Activated T-cell treated with anti-CD3 and anti-CD28 coated beads for 1 hour (primary cell): ENCODE measurements at regions not wholly inside any gene's neighbourhood (a gene's known extent, or its start where the extent isn't known, plus 50 kb on each side); places are given as distances from the start of the nearest gene placed in this dataset.
"Not testable (repeated sequence)": the region's sequence is repeated elsewhere in the genome, so short reads cannot be mapped to it uniquely, and the experiment has no call there.

Experiments
- DNase-seq: peaks from one replicate; pipeline ENCODE4 v3.0.0-alpha.2; 2020; ENCODE audit warnings: low read depth

DNA sequence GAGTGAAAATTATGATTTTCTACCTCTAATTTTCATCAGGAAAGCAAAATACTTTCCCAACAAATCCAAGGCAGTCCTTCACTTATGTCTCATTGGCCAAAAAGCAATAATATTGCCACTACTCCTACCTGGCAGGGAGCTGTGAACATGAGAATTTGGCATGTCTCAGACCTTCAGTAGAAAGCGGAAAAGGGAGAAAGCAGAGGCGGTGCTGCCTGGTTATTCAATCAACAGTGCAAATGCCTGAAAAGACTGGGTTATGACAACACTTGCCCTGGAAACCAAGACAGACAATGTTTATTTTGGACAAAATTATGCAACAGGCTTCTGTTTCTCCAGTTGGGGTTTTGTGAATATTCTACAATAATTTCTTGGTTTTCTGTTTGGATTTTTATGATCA lies 194.4 kb downstream of the TAF11L14 start:
- no peak for DNase-seq

DNA sequence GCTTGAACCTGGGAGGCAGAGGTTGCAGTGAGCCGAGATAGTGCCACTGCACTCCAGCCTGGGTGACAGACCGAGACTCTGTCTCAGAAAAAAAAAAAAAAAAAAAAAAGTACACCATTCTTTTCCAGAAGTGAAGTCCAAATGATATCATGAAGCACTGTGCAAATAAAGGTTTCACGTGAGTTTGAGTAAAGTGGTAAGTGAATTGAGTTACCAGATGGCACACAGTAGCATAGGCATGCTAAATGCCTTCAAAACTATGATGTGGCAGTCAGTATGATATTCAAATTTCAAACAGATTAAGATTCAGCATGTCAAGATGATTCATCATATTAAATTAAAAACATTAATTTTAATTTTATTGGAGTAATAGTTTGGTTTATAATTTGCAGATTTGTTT lies 195.2 kb downstream of the TAF11L14 start:
- DNase-seq = no peak

DNA sequence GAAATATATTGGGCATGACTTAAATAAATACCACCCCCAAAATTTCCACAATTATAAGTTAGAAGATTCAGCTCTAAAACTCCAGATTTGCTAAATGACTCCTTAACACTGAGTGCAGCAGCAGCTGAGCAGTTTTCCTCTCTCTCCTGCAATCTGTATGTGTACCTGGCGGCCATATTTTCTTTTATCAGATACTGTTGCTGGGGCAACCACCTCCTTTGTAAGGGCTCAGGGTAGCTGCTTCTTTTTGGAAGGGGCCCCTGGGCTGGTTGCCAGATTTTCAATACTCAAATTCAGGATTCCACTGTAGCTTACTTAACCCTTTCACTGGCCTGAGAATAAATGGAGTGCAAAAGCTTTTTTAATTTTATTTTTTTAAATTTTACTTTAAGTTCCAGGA lies 197.0 kb downstream of the TAF11L14 start:
- no peak for DNase-seq

DNA sequence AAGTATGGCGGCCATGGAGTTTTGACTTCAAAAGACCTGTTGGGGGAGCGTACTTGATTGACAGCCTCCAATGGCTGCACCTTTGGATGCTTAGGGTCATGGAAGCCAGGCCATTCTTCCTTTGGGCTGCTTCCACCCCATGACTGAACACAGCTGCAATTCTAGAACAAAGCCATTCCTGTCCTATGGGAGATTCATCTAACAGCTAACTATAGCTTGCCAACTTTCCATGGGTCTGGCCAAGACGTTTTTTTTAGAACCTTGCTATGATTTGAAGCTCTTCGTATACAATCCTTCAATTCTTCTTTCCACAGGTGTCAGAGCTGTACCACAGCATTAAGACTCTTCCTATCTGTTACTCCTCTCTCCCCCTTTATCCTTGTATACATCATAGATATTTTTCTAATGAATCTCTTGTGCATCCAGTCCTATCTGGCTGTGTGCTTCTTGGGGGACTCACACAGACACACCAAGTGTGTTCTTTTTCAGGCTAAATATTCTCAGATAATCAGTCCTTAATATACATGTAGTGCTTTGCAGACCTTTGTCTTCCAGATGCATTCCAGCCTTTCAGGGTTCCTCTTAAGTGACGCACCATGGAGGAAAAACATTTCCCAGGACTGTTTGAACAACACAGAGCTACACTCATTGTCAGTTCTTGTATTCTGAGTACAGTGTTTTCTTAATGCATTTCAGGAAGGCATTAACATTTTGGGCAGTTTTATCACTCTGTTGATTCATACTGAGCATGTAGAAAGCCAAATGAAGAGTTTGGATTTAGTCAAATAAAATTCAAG lies 198.9 kb downstream of the TAF11L14 start:
- DNase-seq = no peak

DNA sequence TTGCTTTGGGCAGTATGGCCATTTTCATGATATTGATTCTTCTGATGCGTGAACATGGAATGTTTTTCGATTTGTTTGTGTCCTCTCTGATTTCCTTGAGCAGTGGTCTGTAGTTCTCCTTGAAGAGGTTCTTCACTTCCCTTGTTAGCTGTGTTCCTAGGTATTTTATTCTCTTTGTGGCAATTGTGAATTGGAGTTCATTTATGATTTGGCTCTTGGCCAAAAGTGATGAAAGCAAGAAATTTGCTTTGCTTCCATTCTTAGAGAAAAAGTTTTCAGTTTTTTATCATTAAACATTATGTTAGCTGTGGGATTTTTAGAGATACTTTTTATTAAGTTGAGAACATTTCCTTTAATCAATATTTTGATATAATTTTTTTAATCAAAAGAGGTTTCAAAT lies 203.5 kb downstream of the TAF11L14 start:
- no peak for DNase-seq

DNA sequence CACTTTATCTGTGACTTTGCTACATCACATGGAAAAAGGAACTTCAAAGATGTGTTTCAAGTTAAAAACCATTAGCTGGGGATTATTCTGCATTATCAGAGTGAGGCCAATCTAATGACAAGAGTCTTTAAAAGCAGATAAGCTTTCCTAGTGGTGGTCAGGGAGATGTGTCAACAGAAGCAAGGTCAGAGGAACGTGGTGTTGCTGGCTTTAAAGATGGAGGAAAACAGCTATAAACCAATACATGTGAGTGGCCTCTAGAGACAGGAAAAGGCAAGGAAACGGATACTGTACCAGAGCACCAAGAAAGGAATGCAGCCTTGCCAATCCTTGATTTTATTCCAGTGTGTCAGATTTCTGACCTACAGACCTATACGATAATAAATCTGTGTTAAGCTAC lies 204.2 kb downstream of the TAF11L14 start:
- no peak for DNase-seq

DNA sequence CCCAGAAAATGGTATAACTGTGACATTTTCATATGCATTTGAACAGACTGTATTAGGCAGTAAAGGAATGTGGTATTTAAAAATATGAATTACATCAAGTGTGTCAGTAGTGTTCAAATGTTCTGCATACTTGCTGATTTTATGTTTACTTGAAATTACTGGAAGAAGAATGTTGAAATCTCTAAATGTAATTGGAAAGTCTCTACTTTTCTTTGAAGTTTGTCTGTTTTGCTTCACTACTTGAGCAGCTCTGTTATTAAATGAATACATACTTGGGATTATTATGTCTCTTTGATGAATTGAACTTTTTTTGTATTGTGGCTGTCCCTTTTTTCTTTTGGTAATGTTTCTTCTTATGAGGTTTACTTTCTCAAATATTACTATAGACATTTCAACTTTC lies 205.6 kb downstream of the TAF11L14 start:
- no peak for DNase-seq

DNA sequence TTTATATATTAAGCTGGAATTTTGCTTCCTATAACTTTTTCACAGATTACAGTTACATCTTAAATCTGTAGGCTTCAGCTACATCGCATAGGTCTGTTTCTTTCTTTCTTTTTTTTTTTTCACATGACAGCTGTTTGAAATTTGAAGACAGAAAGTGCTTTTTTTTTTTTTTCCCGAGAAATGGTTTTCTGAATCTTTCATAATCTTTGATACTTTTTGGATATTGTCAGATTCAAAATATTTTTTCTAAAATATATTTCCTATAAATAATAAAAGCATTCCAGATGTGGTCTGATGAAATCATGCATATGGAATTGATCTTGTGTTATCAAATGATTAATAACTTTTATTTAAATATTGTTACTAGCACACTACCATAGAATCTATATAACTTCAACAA lies 212.2 kb downstream of the TAF11L14 start:
- no peak for DNase-seq

DNA sequence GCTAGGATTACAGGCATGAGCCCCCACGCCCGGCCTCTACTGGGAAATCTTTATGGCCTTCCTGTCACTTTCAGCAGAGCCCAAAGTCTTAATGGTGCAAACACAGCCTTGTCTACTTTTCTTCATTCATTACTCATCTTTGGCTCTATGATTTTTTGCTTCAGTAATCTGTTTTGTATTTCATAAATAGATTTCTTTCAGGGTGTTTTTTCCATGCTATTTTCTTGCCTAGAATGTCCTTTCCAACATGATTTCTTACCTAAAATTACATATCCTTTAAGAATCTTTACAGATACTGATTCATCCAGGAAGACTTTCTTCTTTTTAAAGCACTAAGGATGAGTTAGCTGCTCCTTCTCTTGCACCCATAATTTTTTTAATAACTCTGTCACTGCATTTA lies 213.0 kb downstream of the TAF11L14 start:
- no peak for DNase-seq

DNA sequence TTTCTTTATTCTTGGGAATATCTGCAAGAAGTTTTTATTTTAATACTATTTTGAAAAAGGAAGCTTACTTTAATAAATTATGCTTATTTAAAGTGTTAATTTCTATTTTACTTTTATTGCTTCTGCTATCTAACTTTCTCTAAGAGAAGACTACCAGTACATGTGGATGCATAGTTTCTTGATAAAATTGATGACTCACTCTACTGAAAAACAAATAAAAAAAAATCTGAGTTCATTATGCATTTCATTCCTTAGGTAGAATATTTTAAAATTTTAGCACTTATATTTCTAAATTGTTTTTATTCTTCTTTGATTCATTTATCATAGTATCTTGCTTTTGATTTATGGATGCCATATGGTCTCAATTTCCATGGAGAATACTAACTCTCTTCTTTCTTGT lies 217.9 kb downstream of the TAF11L14 start:
- no peak for DNase-seq

DNA sequence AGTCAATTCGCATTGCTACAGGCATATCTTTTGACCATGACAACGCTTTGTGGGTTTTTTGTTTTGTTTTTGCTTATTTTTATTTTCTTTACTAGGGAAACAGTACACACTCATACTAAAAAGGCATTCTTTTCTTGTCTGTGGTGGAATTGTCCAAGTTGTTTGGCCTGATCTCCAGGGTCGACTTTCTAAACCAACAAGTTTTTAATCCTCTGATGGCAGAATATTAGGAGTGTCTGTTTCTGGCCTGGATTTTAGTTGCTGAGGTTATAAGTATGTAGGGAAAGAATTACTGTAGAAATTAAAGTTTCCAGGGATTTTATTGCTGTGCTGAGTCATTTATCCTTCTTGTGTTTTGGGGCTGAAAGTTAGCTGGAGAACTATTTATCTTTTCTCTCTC lies 218.5 kb downstream of the TAF11L14 start:
- no peak for DNase-seq

DNA sequence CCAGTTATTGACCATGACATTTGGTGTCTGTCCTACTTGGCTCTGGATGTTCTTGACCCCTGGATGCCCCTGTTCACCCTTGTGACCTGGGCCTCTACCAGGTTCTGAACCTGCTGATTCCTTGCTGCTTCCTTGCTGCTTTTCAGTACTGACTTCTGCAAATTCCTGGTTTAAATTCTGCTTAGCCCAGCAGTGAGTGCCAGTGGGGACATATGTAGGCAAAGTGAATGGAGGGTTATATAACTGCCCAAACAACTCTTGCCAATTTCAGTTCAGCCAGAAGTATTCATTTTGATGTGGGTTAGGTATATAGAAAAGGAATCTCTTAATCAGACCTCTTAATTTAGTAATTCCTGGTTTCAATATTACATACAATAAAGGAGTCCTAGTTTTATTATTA lies 220.6 kb downstream of the TAF11L14 start:
- DNase-seq = no peak

DNA sequence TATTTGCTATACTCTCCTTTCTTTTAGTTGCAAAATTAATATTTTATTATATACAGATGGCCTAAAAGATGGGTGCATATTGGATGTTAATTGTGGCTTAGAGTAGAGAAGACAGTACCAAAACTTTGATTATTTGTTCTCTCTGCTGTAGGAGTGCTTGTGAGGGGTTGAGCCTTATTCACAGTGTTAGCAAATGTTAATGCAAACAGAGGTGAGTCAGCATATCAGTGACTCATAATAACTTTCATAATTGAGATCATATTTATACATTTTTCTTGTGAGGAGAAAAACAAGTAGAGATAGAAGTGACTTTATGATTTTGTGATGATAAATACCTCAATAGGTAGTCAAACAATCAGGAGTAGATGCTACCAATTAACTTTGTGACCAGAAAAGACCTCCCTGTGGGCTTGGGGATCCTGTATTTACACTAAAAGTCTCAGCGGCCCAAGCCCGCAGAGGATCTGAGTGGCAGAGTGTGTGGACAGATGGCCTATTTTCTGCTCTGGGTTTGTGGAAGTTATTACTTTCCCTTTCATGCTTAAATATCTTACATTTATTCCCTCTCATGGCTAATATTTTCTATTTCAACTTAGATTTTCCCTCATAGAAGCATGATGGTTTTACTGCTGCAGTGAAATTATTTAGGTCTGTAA lies 226.5 kb downstream of the TAF11L14 start:
- DNase-seq = no peak

DNA sequence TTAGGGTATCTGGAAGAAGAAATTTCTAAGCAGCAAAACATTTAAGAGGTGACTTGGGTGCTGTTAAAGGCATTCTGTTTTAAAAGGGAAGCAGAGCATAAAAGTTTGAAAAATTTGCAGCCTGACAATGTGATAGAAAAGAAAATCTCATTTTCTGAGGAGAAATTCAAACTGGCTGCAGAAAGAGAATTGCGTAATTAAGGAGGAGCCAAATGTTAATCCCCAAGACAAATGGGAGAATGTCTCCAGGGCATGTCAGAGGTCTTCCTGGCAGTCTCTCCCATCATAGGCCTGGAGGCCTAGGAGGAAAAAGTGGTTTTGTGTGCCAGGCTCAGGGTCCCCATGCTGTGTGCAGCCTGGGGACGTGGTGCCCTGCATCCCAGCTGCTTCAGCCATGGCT lies 230.6 kb downstream of the TAF11L14 start:
- DNase-seq = not testable (repeated sequence)

DNA sequence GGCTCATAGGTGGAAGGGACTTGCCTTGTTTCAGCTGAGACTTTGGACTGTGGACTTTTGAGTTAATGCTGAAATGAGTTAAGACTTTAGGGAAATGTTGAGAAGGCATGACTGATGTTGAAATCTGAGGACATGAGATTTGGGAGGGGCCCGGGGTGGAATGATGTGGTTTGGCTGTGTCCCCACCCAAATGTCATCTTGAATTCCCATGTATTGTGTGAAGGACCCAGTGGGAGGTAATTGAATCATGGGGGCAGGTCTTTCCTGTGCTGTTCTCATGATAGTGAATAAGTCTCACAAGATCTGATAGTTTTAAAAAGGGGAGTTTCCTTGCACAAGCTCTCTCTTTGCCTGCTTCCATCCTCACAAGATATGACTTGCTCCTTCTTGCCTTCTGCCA lies 231.7 kb downstream of the TAF11L14 start:
- DNase-seq = not testable (repeated sequence)

DNA sequence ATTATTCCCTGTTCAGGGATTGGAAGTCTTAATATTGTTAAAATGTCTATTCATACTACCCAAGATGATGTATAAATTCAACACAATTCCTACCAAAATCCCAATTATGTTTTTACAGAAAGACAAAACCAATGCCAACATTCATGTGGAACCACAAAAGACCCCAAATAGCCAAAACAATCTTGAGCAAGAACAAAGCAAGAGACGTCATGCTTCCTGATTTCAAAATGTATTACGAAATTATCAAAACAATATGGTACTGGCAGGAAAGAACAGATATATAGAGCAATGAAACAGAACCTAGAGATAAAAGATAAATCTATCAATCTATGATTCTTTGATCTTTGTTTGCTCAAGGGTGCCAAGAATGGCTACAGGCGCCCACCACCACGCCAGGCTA lies 237.9 kb downstream of the TAF11L14 start:
- DNase-seq = no peak

DNA sequence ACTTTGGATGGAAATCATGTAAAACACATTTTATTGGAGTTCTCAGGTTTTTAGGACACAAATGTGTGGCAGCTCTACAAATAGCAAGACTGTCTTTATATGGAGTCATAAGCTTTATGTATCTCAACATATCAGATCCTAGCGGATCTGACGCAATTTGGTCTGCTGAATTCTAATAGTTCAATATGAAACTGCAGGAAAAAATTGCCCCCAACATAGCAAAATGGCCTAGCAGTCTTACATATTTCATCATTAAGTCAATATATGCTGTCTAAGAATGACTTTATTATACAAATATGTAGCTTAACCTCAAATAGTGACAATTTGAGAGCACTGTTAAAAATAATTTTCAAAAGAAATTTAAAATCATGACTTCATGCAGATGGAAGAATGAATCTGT lies 244.3 kb downstream of the TAF11L14 start:
- DNase-seq = no peak

DNA sequence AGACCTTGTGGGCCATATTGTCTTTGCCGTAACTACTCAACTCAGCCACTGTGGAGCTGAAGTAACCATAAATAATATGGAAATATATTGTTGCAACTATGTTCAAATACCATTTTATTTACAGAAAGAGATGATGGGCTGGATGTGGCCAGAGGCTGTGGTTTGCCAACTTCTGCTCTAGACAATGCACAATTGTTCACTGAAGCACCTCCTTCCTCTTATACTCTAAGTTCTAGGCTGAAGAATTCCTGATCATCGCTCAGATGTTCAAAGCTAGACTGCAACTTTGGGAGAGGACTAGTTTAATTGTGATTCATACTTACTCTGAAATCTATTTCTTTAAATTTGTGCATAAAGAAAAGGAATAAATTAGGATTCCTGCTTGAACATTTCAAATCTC lies 245.0 kb downstream of the TAF11L14 start:
- no peak for DNase-seq

DNA sequence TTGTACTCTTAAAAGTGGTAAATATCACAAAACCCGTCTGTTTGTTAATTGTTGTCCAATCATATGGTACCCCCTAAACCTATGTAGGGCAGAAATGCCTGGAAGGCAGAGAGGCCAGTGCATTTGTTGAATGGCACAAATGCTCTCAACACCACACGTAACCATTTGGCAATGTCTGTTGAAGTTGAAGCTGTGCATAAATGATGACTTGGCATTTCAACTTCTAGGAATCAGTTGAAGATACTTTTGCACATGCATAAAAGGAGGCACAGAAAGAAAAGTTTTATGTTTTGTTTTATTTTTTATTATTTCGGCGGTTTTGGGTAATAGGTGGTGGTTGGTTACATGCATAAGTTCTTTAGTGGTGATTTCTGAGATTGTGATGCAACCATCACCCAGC lies 246.6 kb downstream of the TAF11L14 start:
- DNase-seq = no peak

DNA sequence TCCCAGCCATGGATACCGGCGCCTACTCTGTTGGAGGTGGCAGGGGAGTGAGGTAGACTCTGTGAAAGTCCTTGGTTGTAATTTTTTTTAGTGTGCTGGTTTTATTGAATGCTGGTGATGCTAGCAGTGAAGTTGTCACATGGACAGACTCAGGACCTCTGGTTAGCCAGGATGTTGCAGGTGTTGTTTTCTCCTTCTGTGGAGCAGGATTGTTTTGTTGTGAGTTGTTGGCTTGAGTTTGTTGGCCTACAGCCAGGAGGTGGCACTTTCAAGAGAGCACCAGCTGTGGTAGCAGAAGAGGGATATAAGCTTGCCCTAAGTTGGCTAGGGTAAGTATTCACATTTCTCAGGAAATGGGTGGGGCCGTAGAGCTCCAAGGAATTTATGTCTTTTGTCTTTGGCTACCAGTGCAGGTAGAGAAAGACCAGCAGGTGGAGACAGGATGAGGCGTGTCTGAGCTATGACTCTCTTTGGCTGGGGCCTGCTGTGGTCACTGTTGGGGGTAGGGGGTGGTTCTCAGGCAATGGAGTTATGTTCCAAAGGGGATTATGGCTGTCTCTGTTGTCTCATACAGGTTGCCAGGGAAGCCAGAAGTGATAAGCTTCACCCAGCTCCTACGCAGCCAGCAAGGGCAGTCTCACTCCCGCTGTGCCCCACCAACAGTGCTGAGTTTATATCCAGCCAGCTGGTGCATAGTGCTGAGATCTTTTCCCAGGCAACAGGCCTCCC lies 248.7 kb downstream of the TAF11L14 start:
- no peak for DNase-seq

DNA sequence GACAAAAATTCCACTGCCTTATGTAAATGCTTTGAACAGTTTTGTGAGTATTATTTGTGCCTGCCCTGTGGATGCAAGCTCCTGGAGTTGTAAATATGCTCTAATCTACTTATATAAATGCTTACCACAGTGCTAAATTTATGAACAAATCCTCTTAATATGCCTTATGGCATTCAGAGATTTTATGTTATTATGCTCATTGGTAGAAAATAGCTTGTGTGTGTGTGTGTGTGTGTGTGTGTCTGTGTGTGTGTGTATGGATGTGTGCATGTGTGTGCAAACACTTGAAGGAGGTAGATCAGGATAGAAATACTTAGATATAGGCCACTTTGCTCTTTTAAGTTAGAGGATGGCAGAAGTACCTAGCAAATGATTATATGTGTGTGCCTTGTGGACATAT lies 253.9 kb downstream of the TAF11L14 start:
- DNase-seq = no peak

DNA sequence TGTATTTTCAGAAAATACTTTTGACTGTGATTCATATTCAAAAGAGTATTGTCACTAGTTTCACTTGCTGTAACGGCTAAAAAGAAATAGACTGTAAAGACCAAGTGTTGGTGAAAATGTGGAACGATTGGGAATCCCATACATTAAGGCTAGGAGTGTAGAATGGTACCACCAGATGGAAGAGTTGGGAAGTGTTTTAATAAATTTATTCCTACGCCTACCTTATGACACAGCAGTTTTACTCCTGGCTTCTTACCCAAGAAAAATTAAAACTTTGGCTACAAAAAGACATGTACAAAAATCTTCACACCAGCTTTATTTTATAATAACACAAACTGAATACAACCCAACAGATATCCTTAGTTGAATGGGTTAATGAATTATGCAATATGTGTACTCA lies 256.2 kb downstream of the TAF11L14 start:
- DNase-seq = no peak

DNA sequence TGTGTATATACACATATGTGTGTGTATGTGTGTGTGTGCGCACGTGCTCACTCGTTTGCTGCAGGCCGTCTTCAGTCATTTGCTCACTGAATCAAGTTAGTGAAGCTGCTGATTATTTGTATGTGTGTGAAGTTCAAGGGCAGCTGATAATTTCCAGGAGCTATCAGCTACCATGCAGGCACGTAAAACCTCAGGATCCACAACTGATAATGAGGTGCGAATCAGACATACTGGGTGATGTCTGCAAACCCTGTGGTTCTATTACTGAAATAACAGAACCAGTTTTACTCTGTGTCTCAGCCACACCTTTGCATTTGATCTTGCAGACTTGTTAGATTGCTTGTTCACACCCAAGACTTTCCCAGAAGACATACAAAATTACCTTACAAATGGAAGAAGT lies 257.6 kb downstream of the TAF11L14 start:
- DNase-seq = no peak
